ENCODE measurements at regions not wholly inside any gene's neighbourhood (a gene's known extent, or its start where the extent isn't known, plus 50 kb on each side); places are given as distances from the start of the nearest gene placed in this dataset.
"Not testable (repeated sequence)": the region's sequence is repeated elsewhere in the genome, so short reads cannot be mapped to it uniquely, and the experiment has no call there.

DNA sequence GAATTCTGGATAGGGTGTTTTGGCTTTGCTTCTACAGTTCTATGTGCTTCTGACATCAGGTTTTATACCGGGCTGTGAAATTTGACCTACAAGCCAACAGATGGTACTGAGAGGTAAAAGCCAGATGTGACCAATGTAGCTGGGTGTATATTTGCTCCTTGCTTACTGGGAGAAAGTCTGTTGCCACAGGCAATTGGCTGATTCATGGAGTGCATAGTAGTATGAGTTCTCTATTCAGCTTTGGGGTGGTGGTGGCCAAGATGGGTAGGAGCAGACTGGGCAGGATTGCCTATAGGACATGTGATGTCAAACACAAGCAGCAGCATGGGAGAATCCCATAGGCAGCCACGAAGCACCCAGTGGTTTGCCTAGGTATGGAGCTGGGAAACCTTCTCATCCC, 1827.0 kb downstream of the C4orf33 start:
- H3K36me3 Mint-ChIP-seq = no peaks in the 10 kb centered on the region
- DNase-seq = no peak

DNA sequence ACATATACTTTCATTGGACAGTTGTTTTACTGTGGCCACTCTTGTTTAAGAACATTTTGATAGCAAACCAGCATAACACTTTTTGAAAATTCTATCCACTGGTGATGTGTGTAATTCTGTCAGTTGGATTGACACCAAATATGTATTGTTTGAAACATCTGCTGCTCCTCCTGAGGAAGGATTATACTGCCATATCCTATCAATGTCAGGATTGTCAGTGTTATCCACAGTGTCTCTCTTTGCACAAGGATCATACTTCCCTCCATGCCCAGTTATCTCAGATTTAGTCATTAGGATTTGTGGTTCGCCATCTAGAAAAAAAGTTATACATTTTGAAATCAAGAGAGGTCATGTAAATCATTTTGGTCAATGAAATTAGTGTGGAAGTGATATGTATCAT, 1859.6 kb downstream of the C4orf33 start:
- Mint-ChIP-seq H3K9me3 (peaks cover 6 to 17% (median 10%) of the 10 kb centered on the region in 6 donors), H3K27me3 (ENCODE audit: low read depth in 3 of 3) (no peaks in the 10 kb centered on the region), H3K4me3 (no peak overlapping the region), H3K36me3 (no peaks in the 10 kb centered on the region), H3K27ac (no peak overlapping the region), H3K4me1 (no peaks in the 10 kb centered on the region)
- no peak for DNase-seq

More for the DNA sequence above, 1827.0 kb downstream of the C4orf33 start:
- no peak overlapping the region for H3K4me3 Mint-ChIP-seq
- H3K27me3 Mint-ChIP-seq (ENCODE audit: low read depth in 3 of 3) = peaks cover 0 to 2% (median 0%) of the 10 kb centered on the region in 3 donors
- H3K27ac Mint-ChIP-seq = no peak overlapping the region
- no peaks in the 10 kb centered on the region for H3K4me1 Mint-ChIP-seq
- H3K9me3 Mint-ChIP-seq = peaks cover 3 to 54% (median 22%) of the 10 kb centered on the region in 6 donors

DNA sequence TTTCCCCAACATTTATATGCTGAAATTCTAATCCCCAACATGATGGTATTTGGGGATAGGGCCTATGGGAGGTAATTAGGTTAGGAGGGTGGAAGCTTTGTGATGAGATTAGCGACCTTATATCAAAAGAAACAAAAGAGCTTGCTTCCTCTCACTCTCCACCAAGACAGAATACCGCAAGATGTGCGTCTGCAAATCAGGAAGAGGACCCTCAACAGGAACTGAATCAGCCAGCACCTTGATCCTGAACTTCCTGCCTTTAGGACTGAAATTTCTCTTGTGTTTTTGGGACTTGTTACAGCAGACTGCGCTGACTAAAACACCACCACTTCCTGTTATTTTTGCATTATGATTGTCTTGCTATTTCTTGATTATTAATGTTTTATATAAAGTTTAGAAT, 1889.4 kb downstream of the C4orf33 start:
- Mint-ChIP-seq H3K9me3 (peaks cover 0 to 32% (median 13%) of the 10 kb centered on the region in 6 donors), H3K36me3 (peaks cover 0 to 3% (median 0%) of the 10 kb centered on the region in 3 donors), H3K4me1 (no peaks in the 10 kb centered on the region), H3K27me3 (ENCODE audit: low read depth in 3 of 3) (peaks cover 0 to 1% (median 0%) of the 10 kb centered on the region in 3 donors), H3K27ac (no peak overlapping the region), H3K4me3 (no peak overlapping the region)
- no peak for DNase-seq

DNA sequence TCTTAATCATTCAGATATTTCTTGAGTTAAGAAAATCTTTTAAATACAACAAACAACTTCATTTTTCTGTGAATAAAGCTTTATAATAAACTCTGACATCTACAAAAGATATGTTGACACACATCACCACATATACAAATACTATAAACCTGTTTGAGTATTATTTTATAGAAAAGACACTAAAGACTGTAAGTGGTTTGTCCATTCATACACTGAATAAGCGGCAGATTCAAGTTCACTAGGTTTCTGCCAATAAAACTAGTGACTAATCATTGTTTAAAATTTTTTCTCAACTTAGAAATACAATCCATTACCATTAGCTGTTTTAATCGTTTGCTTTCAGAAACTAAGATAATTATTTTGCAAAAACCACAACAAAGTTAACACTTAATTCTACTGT, 1900.0 kb downstream of the C4orf33 start:
- H3K4me3 Mint-ChIP-seq = no peak overlapping the region
- peaks cover 0 to 32% (median 19%) of the 10 kb centered on the region in 6 donors for H3K9me3 Mint-ChIP-seq
- no peak overlapping the region for H3K27ac Mint-ChIP-seq
- no peaks in the 10 kb centered on the region for H3K4me1 Mint-ChIP-seq
- H3K36me3 Mint-ChIP-seq = no peaks in the 10 kb centered on the region
- peaks cover 0 to 4% (median 0%) of the 10 kb centered on the region in 3 donors for H3K27me3 Mint-ChIP-seq (ENCODE audit: low read depth in 3 of 3)
- no peak for DNase-seq

DNA sequence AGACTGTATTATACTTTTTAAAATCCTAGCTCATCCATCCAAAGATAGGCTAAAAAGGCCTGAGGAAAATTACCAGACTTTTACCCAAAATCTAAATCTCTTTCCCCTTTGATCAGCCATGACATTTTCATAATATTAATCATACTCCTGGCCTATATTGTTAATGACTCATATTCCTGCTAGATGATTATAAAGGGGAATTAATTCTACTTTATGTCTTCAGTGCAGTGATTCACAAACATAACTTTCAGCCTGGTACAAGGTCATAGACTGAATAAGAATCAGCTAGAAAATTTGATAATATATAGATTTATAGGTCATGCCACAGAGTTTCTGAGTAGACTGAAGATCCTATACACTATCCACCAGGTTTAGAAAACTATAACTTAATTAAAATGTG, 1905.4 kb downstream of the C4orf33 start:
- peaks cover 0 to 2% (median 0%) of the 10 kb centered on the region in 3 donors for H3K27me3 Mint-ChIP-seq (ENCODE audit: low read depth in 3 of 3)
- H3K36me3 Mint-ChIP-seq = no peaks in the 10 kb centered on the region
- no peak for DNase-seq
- peaks cover 5 to 28% (median 18%) of the 10 kb centered on the region in 6 donors for H3K9me3 Mint-ChIP-seq
- no peaks in the 10 kb centered on the region for H3K4me1 Mint-ChIP-seq
- H3K27ac Mint-ChIP-seq = no peak overlapping the region
- no peak overlapping the region for H3K4me3 Mint-ChIP-seq

DNA sequence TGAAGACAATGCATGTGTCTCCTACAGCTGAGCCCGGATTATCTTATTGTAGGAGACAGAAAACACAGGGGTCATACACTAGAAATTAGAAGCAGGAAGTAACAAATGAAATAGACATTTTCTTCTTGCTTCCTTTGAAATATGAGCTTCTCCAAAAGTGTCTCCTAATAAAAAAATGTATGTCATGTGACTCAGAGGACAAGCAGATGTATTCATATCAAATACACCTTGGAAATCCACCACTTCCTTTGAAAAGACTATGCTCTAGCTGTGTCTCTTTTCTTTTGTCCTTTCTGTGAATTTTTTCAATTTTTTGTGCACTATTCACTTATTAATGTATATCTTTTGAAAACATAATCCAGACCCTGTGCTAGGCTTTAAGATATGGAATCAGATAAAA, 1906.2 kb downstream of the C4orf33 start:
- Mint-ChIP-seq H3K27me3 (ENCODE audit: low read depth in 3 of 3) (no peaks in the 10 kb centered on the region), H3K36me3 (no peaks in the 10 kb centered on the region), H3K9me3 (peaks cover 5 to 29% (median 16%) of the 10 kb centered on the region in 6 donors), H3K4me3 (no peak overlapping the region), H3K27ac (no peak overlapping the region), H3K4me1 (no peaks in the 10 kb centered on the region)
- DNase-seq = no peak

DNA sequence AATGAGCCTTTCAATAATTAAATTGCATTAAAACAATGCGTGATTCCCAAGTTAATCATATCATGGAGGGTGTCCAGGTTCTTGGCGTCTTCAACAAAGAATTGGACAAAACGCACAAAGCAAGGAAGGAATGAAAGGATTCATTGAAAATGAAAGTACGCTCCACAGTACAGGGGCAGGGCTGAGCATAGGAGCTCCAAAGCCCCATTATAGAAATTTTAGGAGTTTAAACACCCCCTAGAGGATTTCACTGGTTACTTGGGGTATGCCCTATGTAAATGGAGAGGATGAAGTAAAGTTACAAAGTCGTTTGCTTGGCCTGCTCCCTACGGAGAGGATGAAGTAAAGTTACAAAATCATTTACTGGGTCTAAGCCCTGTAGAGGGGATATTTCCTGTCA, 1910.4 kb downstream of the C4orf33 start:
- H3K27me3 Mint-ChIP-seq (ENCODE audit: low read depth in 3 of 3) = no peaks in the 10 kb centered on the region
- H3K36me3 Mint-ChIP-seq = no peaks in the 10 kb centered on the region
- no peak overlapping the region for H3K27ac Mint-ChIP-seq
- no peak overlapping the region for H3K4me3 Mint-ChIP-seq
- H3K9me3 Mint-ChIP-seq = peaks cover 2 to 17% (median 11%) of the 10 kb centered on the region in 6 donors
- no peak for DNase-seq
- no peaks in the 10 kb centered on the region for H3K4me1 Mint-ChIP-seq

DNA sequence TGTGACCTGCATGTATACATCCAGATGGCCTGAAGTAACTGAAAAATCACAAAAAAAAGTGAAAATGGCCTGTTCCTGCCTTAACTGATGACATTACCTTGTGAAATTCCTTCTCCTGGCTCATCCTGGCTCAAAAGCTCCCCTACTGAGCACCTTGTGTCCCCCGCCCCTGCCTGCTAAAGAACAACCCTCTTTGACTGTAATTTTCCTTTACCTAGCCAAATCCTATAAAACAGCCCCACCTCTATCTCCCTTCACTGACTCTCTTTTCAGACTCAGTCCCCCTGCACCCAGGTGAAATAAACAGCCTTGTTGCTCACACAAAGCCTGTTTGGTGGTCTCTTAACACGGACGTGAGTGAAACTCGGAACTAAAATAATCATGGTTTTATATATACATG, 1916.0 kb downstream of the C4orf33 start:
- not testable (repeated sequence) for H3K27ac Mint-ChIP-seq; H3K36me3 Mint-ChIP-seq; H3K4me1 Mint-ChIP-seq; DNase-seq; H3K4me3 Mint-ChIP-seq; H3K27me3 Mint-ChIP-seq (ENCODE audit: low read depth in 3 of 3)
- peaks cover 4 to 24% (median 12%) of the 10 kb centered on the region in 6 donors for H3K9me3 Mint-ChIP-seq

DNA sequence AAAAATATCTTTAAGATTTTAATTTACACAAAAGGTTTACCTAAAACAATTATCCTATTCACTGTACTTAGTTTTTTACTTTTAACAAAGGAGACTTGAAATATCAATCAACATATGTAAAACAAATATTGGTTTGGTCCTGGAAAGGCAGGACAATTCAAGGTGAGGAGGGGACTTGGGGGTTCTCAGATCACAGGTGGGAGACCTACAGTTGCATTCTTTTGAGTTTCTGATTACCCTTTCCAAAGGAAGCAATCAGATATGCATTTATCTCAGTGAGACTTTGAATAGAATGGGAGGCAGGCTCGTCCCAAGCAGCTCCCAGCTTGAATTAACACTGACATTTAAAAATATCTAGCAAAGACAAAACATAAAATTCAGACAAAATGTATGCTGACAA, 1917.3 kb downstream of the C4orf33 start:
- Mint-ChIP-seq H3K27ac (no peak overlapping the region), H3K27me3 (ENCODE audit: low read depth in 3 of 3) (no peaks in the 10 kb centered on the region), H3K4me3 (no peak overlapping the region), H3K36me3 (no peaks in the 10 kb centered on the region), H3K4me1 (no peaks in the 10 kb centered on the region), H3K9me3 (peaks cover 2 to 29% (median 9%) of the 10 kb centered on the region in 6 donors)
- DNase-seq = no peak

DNA sequence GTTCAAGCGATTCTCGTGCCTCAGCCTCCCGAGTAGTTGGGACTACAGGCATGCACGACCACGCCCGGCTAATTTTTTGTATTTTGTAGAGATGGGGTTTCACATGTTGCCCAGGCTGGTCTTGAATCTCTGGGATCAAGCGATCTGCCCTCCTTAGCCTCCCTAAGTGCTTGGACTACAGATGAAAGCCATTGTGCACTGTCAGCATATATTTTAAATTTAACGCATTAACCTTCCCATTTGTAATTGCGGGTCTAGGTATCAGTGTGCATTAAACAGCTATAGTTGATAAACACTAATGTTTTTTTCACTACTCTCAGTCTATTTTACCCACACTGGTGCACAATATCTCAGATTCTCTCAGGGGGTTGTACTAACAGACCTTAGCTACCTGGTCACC, 1930.8 kb downstream of the C4orf33 start:
- Mint-ChIP-seq H3K9me3 (peaks cover 4 to 39% (median 12%) of the 10 kb centered on the region in 6 donors), H3K27ac (no peak overlapping the region), H3K4me1 (no peaks in the 10 kb centered on the region), H3K27me3 (ENCODE audit: low read depth in 3 of 3) (no peaks in the 10 kb centered on the region), H3K4me3 (no peak overlapping the region), H3K36me3 (no peaks in the 10 kb centered on the region)
- DNase-seq = no peak

DNA sequence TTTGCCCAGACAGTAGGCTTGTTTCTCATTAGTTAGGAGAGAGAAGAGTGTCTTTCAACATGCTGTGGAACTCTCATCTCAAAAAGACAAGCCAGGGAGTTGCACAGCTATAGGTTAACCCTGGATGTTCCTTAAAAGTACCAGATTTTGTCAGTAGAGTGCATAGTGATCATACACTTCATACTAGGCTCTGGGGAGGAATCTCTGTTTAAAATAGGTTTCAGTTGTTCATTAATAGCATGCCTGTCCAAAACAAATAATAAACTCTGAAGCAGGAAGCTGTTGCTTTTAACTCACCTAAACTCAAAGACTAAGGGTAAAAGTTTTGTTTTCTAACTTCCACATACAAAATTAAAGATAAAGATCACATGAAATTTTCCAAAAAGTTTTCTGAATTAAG, 1948.4 kb downstream of the C4orf33 start:
- Mint-ChIP-seq H3K36me3 (no peaks in the 10 kb centered on the region), H3K4me1 (no peaks in the 10 kb centered on the region), H3K27me3 (ENCODE audit: low read depth in 3 of 3) (no peaks in the 10 kb centered on the region), H3K27ac (no peak overlapping the region), H3K4me3 (no peak overlapping the region), H3K9me3 (peaks cover 2 to 22% (median 10%) of the 10 kb centered on the region in 6 donors)
- DNase-seq = no peak

DNA sequence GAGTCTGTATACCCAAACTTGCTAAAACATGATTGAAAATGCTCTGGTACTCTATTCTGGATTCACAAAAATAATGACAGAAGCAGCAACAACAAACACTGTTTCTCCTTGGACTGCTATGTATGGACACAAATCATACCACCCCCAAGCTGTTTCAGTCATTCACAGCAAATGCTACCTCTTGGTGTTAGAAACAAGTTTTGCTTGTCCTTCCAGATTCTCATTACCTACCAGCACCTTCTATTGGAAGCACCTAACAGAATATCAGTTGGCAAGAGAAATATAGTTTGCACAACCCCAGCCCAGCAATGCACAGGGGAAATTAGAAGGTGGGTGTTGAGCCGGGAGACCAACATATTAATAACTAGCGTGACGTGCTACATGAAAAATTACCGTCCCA, 1950.9 kb downstream of the C4orf33 start:
- H3K4me1 Mint-ChIP-seq = no peaks in the 10 kb centered on the region
- H3K27ac Mint-ChIP-seq = no peak overlapping the region
- H3K9me3 Mint-ChIP-seq = peaks cover 2 to 28% (median 9%) of the 10 kb centered on the region in 6 donors
- no peak for DNase-seq
- H3K36me3 Mint-ChIP-seq = peaks cover 0 to 1% (median 0%) of the 10 kb centered on the region in 3 donors
- H3K4me3 Mint-ChIP-seq = no peak overlapping the region
- no peaks in the 10 kb centered on the region for H3K27me3 Mint-ChIP-seq (ENCODE audit: low read depth in 3 of 3)

DNA sequence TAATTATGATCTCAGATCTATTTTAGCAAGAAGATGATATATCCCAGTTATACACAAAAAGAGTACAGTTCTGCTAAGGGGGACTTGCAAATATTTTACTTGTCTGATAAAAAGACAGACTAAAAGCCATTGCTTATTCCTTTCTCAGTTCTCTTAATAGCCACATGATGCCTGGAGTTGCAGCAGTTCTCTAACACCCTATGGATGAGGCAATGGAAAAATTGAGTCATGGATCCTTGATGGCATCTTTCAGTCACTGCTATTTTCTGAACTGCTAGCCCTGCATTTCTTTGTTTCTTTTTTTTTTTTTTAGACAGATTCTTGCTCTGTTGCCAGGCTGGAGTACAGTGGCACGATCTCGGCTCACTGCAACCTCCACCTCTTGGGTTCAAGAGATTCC, 1956.7 kb downstream of the C4orf33 start:
- Mint-ChIP-seq H3K4me1 (no peaks in the 10 kb centered on the region), H3K36me3 (peaks cover 0 to 4% (median 0%) of the 10 kb centered on the region in 3 donors), H3K9me3 (peaks cover 0 to 36% (median 11%) of the 10 kb centered on the region in 6 donors), H3K27ac (no peak overlapping the region), H3K27me3 (ENCODE audit: low read depth in 3 of 3) (no peaks in the 10 kb centered on the region), H3K4me3 (no peak overlapping the region)
- no peak for DNase-seq

DNA sequence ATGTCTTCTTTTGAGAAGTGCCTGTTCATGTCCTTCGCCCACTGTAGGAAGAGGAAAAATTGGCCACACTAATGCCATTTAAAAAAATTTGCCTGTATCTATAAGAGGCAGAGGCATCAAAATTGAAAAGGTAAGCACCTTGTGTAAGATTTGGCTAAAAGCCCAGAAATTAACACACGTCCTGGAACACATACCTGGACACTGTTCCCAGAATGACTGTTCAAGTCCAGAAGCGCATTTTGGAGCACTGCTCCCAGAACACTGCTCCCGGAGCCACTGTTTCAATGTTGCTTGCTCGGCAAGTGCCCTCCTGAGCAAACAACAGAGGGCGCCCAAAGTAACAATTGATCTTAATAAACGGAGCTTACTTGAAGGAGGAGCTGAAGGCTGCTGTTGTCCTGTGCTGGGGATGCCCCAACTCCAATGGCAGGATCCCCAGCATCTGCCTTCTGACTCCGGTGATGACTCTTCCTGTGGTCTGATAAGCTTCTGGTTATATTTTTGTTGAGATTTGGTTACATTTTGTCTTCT, 1958.6 kb downstream of the C4orf33 start:
- no peak overlapping the region for H3K4me3 Mint-ChIP-seq
- H3K36me3 Mint-ChIP-seq = peaks cover 0 to 4% (median 0%) of the 10 kb centered on the region in 3 donors
- DNase-seq = no peak
- no peak overlapping the region for H3K27ac Mint-ChIP-seq
- H3K27me3 Mint-ChIP-seq (ENCODE audit: low read depth in 3 of 3) = no peaks in the 10 kb centered on the region
- no peaks in the 10 kb centered on the region for H3K4me1 Mint-ChIP-seq
- H3K9me3 Mint-ChIP-seq = peaks cover 0 to 40% (median 11%) of the 10 kb centered on the region in 6 donors

DNA sequence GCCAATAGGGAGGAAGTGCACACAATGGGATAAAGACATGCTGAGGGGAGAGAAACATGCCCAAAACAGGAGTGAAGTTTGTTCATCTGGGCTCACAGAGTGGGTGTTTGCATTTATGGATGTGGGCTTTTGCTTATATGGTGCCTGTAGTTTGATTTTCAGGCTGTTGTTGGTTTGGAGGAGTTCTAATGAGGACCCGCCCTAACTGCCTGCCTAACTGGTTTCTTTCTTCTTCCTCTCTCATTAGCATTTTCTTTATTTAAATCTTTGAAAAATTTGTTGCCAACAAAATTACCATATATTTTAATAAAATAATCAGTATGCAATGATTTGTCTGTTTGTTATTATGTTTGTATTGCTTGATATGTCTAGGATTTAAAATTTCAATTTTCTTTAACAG, 1965.8 kb downstream of the C4orf33 start:
- Mint-ChIP-seq H3K27ac (no peak overlapping the region), H3K36me3 (peaks cover 0 to 4% (median 0%) of the 10 kb centered on the region in 3 donors), H3K9me3 (peaks cover 7 to 53% (median 24%) of the 10 kb centered on the region in 6 donors), H3K4me3 (no peak overlapping the region), H3K27me3 (ENCODE audit: low read depth in 3 of 3) (peaks cover 0 to 1% (median 0%) of the 10 kb centered on the region in 3 donors), H3K4me1 (no peaks in the 10 kb centered on the region)
- no peak for DNase-seq
